ENCODE measurements at regions not wholly inside any gene's neighbourhood (a gene's known extent, or its start where the extent isn't known, plus 50 kb on each side); places are given as distances from the start of the nearest gene placed in this dataset.

DNA sequence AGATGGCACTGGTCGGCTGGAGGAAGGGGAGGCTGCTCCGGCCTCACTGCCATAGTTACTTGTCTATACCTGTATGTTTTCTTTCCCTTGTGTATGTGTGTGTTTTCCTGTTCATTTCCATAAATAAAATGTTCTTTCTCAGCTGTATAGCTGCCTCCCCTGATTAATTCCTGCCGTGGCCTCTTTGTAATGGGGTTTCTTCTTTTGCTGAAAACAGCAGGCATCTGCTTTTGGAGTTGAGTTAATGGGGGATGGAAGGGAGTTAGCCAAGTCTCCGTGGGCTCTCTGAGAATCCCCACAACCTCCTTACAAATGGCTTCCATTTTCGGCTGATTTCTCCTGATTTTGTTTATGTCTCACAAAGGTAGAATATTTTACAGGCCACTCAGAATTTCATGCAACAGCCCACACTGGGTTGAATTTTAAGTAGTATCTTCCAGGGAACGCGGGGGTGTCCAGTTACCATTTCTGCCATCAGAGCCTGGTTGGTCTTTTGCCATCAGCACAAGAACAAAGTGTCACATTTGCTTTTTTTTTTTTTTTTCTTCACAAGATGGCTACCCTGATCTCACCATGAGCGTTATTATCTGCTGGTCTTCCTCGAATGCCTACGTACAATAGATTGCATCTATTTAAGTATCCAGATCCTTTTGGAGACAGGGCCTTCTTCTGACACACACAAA is 88.1 kb upstream of the NRP1 start:
- no peak for DNase-seq (ENCODE audit: low read depth in 1 of 2, low spot score in 1 of 2)
- no peaks in the 10 kb centered on the region for H3K27me3 ChIP-seq (ENCODE audit: insufficient read depth, poor library complexity, severe bottlenecking)
- no peak overlapping the region for H3K27ac ChIP-seq (replicated peaks)
- no peak for TF ChIP-seq POLR2AphosphoS5 (IDR thresholded peaks at IDR 0.05; ENCODE audit: low read depth)
- no peak for TF ChIP-seq GABPA (IDR thresholded peaks at IDR 0.05; ENCODE audit: low read depth)
- no peak overlapping the region for H3K4me3 ChIP-seq (replicated peaks; ENCODE audit: insufficient read depth, low read length)

GRCh38 chr10:33421789-33422462 is 87.5 kb upstream of the NRP1 start:
- Histone ChIP-seq H3K27me3 (ENCODE audit: insufficient read depth, poor library complexity, severe bottlenecking) (no peaks in the 10 kb centered on the region), H3K27ac (replicated peaks) (no peak overlapping the region), H3K4me3 (replicated peaks; ENCODE audit: insufficient read depth, low read length) (no peak overlapping the region)
- DNase-seq (ENCODE audit: low read depth in 1 of 2, low spot score in 1 of 2) = no peak
- TF ChIP-seq SPI1 (IDR thresholded peaks at IDR 0.05; ENCODE audit: borderline replicate concordance, low read depth) = no peak
- no peak for TF ChIP-seq REST (IDR thresholded peaks at IDR 0.05; ENCODE audit: insufficient replicate concordance, low read depth)
- no peak for TF ChIP-seq CTCF (IDR thresholded peaks at IDR 0.05; ENCODE audit: insufficient read depth, low read length)
- TF ChIP-seq GABPA (IDR thresholded peaks at IDR 0.05; ENCODE audit: low read depth) = no peak
- TF ChIP-seq POLR2AphosphoS5 (IDR thresholded peaks at IDR 0.05; ENCODE audit: low read depth) = no peak

GRCh38 chr10:33419311-33419710 is 84.8 kb upstream of the NRP1 start:
- DNase-seq (ENCODE audit: low read depth in 1 of 2, low spot score in 1 of 2) = no peak
- no peak overlapping the region for H3K27ac ChIP-seq (replicated peaks)
- H3K4me3 ChIP-seq (replicated peaks; ENCODE audit: insufficient read depth, low read length) = no peak overlapping the region
- no peaks in the 10 kb centered on the region for H3K27me3 ChIP-seq (ENCODE audit: insufficient read depth, poor library complexity, severe bottlenecking)
- TF ChIP-seq GABPA (IDR thresholded peaks at IDR 0.05; ENCODE audit: low read depth) (no peak), SPI1 (IDR thresholded peaks at IDR 0.05; ENCODE audit: borderline replicate concordance, low read depth) (no peak), CTCF (IDR thresholded peaks at IDR 0.05; ENCODE audit: insufficient read depth, low read length) (no peak), REST (IDR thresholded peaks at IDR 0.05; ENCODE audit: insufficient replicate concordance, low read depth) (no peak), POLR2AphosphoS5 (IDR thresholded peaks at IDR 0.05; ENCODE audit: low read depth) (no peak)

DNA sequence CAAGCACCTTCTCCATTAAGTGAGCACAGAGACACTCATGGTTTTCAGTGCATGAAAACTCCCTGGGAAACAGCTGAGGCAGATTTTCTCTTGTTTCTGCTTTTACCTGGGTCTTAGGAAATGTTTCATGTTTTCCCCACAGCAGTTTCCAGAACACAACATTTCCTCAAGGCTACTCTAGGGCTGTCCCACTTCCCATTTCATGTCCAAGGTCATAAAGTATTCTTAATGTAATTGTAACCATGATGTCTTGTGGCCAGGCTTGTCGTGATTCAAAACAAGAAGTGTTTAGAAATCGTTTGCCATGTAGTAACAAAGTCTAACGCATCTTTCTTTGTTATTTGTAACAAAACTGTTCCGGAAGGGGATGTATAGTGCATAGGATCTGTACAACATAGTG is 83.8 kb upstream of the NRP1 start:
- DNase-seq (ENCODE audit: low read depth in 1 of 2, low spot score in 1 of 2) = no peak
- peak; percentile 51; the same call in 1 of the 2 replicates for TF ChIP-seq SPI1 (IDR thresholded peaks at IDR 0.05; ENCODE audit: borderline replicate concordance, low read depth)
- no peak for TF ChIP-seq POLR2AphosphoS5 (IDR thresholded peaks at IDR 0.05; ENCODE audit: low read depth)
- H3K27me3 ChIP-seq (ENCODE audit: insufficient read depth, poor library complexity, severe bottlenecking) = no peaks in the 10 kb centered on the region
- no peak overlapping the region for H3K4me3 ChIP-seq (replicated peaks; ENCODE audit: insufficient read depth, low read length)
- H3K27ac ChIP-seq (replicated peaks) = no peak overlapping the region

Data from HL-60 (cell line).